B cell (primary cell): ENCODE measurements at regions not wholly inside any gene's neighbourhood (a gene's known extent, or its start where the extent isn't known, plus 50 kb on each side); places are given as distances from the start of the nearest gene placed in this dataset.

Experiments used
- ATAC-seq: fragments of 200-7000 bp; cut with Tn5 transposase; one replicate; pipeline ENCODE4 v1.10.0; 2021; ENCODE audit warnings: low read depth, mild to moderate bottlenecking, moderate number of reproducible peaks, moderate library complexity
- CTCF ChIA-PET: fragments of 350-600 bp; sonication (Branson Sonifier 250); formaldehyde crosslinking; loops from one replicate; lab custom pipeline; 2021; ENCODE audit warnings: antibody characterized with exemption, inconsistent platforms; lab: Charles Lee
- POLR2A ChIA-PET: fragments of 350-600 bp; sonication (Branson Sonifier 250); formaldehyde crosslinking; loops from one replicate; lab custom pipeline; 2021; ENCODE audit warnings: antibody characterized with exemption; lab: Charles Lee
- DNase-seq: peaks from one replicate; pipeline ENCODE4 v3.0.0; 2013
- H2AFZ ChIP-seq: 2 replicates; pipeline ENCODE4 v1.6.1; 2012; ENCODE audit warnings: mild to moderate bottlenecking, low read depth, low read length; ENCODE audit not compliant: insufficient read depth, poor library complexity, severe bottlenecking
- H3K27ac ChIP-seq, 2 donors: 1 replicate in 1 of 2; 2 replicates in 1 of 2; pipeline ENCODE4 v1.5.1; 2012 to 2013; ENCODE audit warnings: low read length in 2 of 2, mild to moderate bottlenecking in 2 of 2, moderate library complexity in 1 of 2
- H3K27me3 ChIP-seq, 4 experiments: fragments of 200-600 bp in 1 of 4; sonication (generic) in 1 of 4; replicated peaks in 1 of 4; 1 replicate in 2 of 4; 2 replicates in 2 of 4; pipeline versions ENCODE4 v1.6.1 to v1.7.0; 2013 to 2016; ENCODE audit warnings: low read length in 3 of 4, mild to moderate bottlenecking in 2 of 4, mixed read lengths in 1 of 4, moderate library complexity in 1 of 4; ENCODE audit not compliant: insufficient read depth in 4 of 4, control insufficient read depth in 3 of 4; ENCODE audit errors: control extremely low read depth in 1 of 4
- H3K36me3 ChIP-seq, 2 experiments: replicated peaks in 1 of 2; 1 replicate in 1 of 2; 2 replicates in 1 of 2; pipeline versions ENCODE4 v1.6.1 to v1.7.1; 2013; ENCODE audit warnings: low read length in 1 of 2; ENCODE audit not compliant: insufficient read depth in 2 of 2, control insufficient read depth in 1 of 2; ENCODE audit errors: control extremely low read depth in 1 of 2, extremely low read depth in 1 of 2
- H3K4me1 ChIP-seq, 2 donors: fragments of 200-600 bp in 1 of 2; sonication (generic) in 1 of 2; 1 replicate in 1 of 2; 2 replicates in 1 of 2; pipeline versions ENCODE4 v1.5.1 to v1.6.1; 2013 to 2017; ENCODE audit warnings: low read length in 2 of 2; ENCODE audit not compliant: control insufficient read depth in 2 of 2, insufficient read depth in 2 of 2
- H3K4me2 ChIP-seq: replicated peaks from 2 replicates; pipeline ENCODE3; 2012; ENCODE audit warnings: mild to moderate bottlenecking, low read depth, low read length; ENCODE audit not compliant: poor library complexity, severe bottlenecking
- H3K4me3 ChIP-seq, 5 experiments: fragments of 200-600 bp in 1 of 5; sonication (generic) in 1 of 5; 1 replicate in 3 of 5; 2 replicates in 2 of 5; pipeline versions ENCODE4 v1.5.1 to v1.7.0; 2011 to 2016; ENCODE audit warnings: low read length in 4 of 5, mild to moderate bottlenecking in 4 of 5, low read depth in 2 of 5, control low read depth in 1 of 5, moderate library complexity in 1 of 5; ENCODE audit not compliant: insufficient read depth in 1 of 5; ENCODE audit errors: control extremely low read depth in 1 of 5, extremely low read depth in 1 of 5
- H3K79me2 ChIP-seq: fragments of 200-600 bp; sonication (generic); one replicate; pipeline ENCODE4 v1.6.0; 2016; ENCODE audit warnings: low read length; ENCODE audit not compliant: control insufficient read depth, insufficient read depth
- H3K9ac ChIP-seq: fragments of 200-600 bp; sonication (generic); 2 replicates; pipeline ENCODE4 v1.6.1; 2017; ENCODE audit warnings: mild to moderate bottlenecking, low read length, moderate library complexity
- H3K9me3 ChIP-seq, 3 donors: one replicate each; pipeline versions ENCODE4 v1.6.1 to v1.7.1; 2013; ENCODE audit warnings: low read length in 2 of 3; ENCODE audit not compliant: control insufficient read depth in 2 of 3, insufficient read depth in 1 of 3; ENCODE audit errors: control extremely low read depth in 1 of 3
- H4K20me1 ChIP-seq: 2 replicates; pipeline ENCODE4 v1.6.0; 2012; ENCODE audit warnings: mild to moderate bottlenecking, low read length; ENCODE audit not compliant: insufficient read depth, control insufficient read depth, poor library complexity, severe bottlenecking
- H3K27ac Mint-ChIP-seq: one replicate; pipeline ENCODE4 v1.8.0; 2021; ENCODE audit warnings: mixed read lengths
- H3K27me3 Mint-ChIP-seq: one replicate; pipeline ENCODE4 v1.8.0; 2021; ENCODE audit warnings: mixed read lengths
- H3K4me1 Mint-ChIP-seq: one replicate; pipeline ENCODE4 v1.8.0; 2021; ENCODE audit warnings: mixed read lengths
- H3K4me3 Mint-ChIP-seq: one replicate; pipeline ENCODE4 v1.8.0; 2021; ENCODE audit warnings: mixed read lengths
- H3K9me3 Mint-ChIP-seq: one replicate; pipeline ENCODE4 v1.8.0; 2022; ENCODE audit warnings: mixed read lengths; ENCODE audit not compliant: insufficient read depth
- EZH2 ChIP-seq: IDR thresholded peaks from 2 replicates; pipeline ENCODE4 v1.6.1; 2012; ENCODE audit warnings: borderline replicate concordance, low read depth, mild to moderate bottlenecking, moderate library complexity, low read length; ENCODE audit not compliant: insufficient read depth, poor library complexity, severe bottlenecking
- WGBS: methylation state at CpG from one replicate; pipeline ENCODE4 v1.1.5; 2013; ENCODE audit warnings: missing lambda C conversion rate; ENCODE audit not compliant: insufficient coverage; 5-methylcytosine and 5-hydroxymethylcytosine counted together
- intact Hi-C: fragments of 100-400 bp; cut with micrococcal nuclease; formaldehyde crosslinking; loops from one replicate; pipeline ENCODE4 v1.10.0; 2022
- TF ChIP-seq, protein P1 (sequence below): fragments of 200-600 bp; IDR thresholded peaks from one replicate; pipeline ENCODE4 v1.8.0; 2022; ENCODE audit warnings: antibody characterized with exemption, mild to moderate bottlenecking

DNA sequence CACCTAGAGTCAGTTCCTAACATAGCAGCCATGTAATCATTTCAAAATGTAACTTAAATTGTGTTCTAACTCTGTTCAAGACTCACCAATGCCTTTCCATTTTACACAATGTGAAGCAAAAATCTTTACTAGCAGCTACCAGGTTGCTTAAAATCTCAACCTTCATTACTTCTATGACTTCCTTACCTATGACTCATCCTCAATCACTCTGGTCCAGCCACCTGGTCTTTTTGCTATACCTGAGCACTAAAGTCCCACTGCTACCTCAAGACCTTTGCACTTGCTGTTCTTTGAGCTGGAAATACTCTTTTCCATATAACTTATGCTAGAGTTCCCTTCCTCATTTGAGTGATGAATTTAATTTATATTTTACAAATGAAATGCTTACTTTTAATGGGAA, 993.2 kb downstream of the NTRK3 start:
- ChIA-PET CTCF (no interaction called here), POLR2A (no interaction called here)
- no peaks in the 10 kb centered on the region for H3K79me2 ChIP-seq
- H3K4me1 ChIP-seq: no peaks in the 10 kb centered on the region
- H3K9me3 Mint-ChIP-seq: peaks cover 3% of the 10 kb centered on the region
- H3K27ac ChIP-seq: no peak overlapping the region
- no peaks in the 10 kb centered on the region for H3K36me3 ChIP-seq
- H3K9me3 ChIP-seq: peaks cover 0 to 5% (median 1%) of the 10 kb centered on the region in 3 donors
- DNase-seq (no peak), ATAC-seq (no peak)
- TF ChIP-seq, protein P1, sequence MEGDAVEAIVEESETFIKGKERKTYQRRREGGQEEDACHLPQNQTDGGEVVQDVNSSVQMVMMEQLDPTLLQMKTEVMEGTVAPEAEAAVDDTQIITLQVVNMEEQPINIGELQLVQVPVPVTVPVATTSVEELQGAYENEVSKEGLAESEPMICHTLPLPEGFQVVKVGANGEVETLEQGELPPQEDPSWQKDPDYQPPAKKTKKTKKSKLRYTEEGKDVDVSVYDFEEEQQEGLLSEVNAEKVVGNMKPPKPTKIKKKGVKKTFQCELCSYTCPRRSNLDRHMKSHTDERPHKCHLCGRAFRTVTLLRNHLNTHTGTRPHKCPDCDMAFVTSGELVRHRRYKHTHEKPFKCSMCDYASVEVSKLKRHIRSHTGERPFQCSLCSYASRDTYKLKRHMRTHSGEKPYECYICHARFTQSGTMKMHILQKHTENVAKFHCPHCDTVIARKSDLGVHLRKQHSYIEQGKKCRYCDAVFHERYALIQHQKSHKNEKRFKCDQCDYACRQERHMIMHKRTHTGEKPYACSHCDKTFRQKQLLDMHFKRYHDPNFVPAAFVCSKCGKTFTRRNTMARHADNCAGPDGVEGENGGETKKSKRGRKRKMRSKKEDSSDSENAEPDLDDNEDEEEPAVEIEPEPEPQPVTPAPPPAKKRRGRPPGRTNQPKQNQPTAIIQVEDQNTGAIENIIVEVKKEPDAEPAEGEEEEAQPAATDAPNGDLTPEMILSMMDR: no peak
- TF ChIP-seq EZH2: no peak
- H3K4me1 Mint-ChIP-seq: no peaks in the 10 kb centered on the region
- no peaks in the 10 kb centered on the region for H3K27me3 Mint-ChIP-seq
- H3K9ac ChIP-seq: no peak overlapping the region
- intact Hi-C loops: no loop called here
- no peaks in the 10 kb centered on the region for H3K27me3 ChIP-seq
- H2AFZ ChIP-seq: no peak overlapping the region
- no peaks in the 10 kb centered on the region for H4K20me1 ChIP-seq
- H3K4me3 ChIP-seq: no peak overlapping the region
- no peak overlapping the region for H3K4me3 Mint-ChIP-seq
- no peak overlapping the region for H3K4me2 ChIP-seq
- H3K27ac Mint-ChIP-seq: no peak overlapping the region

- Mint-ChIP-seq H3K27ac (no peak overlapping the region), H3K4me3 (no peak overlapping the region), H3K27me3 (no peaks in the 10 kb centered on the region), H3K4me1 (no peaks in the 10 kb centered on the region), H3K9me3 (no peaks in the 10 kb centered on the region)
- no peaks in the 10 kb centered on the region for H3K27me3 ChIP-seq
- ATAC-seq: no peak
- no peaks in the 10 kb centered on the region for H3K9me3 ChIP-seq
- no peak overlapping the region for H2AFZ ChIP-seq
- DNase-seq: no peak
- 94% methylated on average over 3 of the region's 5 CpGs for WGBS
- H4K20me1 ChIP-seq: no peaks in the 10 kb centered on the region
- H3K79me2 ChIP-seq: no peaks in the 10 kb centered on the region
- POLR2A ChIA-PET: no interaction called here
- H3K27ac ChIP-seq: no peak overlapping the region
- H3K36me3 ChIP-seq: no peaks in the 10 kb centered on the region
- no peak overlapping the region for H3K4me2 ChIP-seq
- CTCF ChIA-PET: no interaction called here
- intact Hi-C loops: no loop called here
- H3K4me3 ChIP-seq: no peak overlapping the region
- no peak overlapping the region for H3K9ac ChIP-seq
- H3K4me1 ChIP-seq: no peaks in the 10 kb centered on the region
- TF ChIP-seq, protein P1: no peak
- TF ChIP-seq EZH2: no peak
Measured at GRCh38 chr15:87245592-87245991, 1010.9 kb downstream of the NTRK3 start.
